RCC 7860 (cell line): ENCODE measurements at regions not wholly inside any gene's neighbourhood (a gene's known extent, or its start where the extent isn't known, plus 50 kb on each side); places are given as distances from the start of the nearest gene placed in this dataset.
"Not testable (repeated sequence)": the region's sequence is repeated elsewhere in the genome, so short reads cannot be mapped to it uniquely, and the experiment has no call there.

Source experiments
- DNase-seq: peaks from one replicate; pipeline ENCODE4 v3.0.0-alpha.2; 2015; ENCODE audit warnings: low spot score
- FAIRE-seq: peaks from 2 replicates; lab custom pipeline; 2012; peaks lifted over from hg19 to GRCh38; lab: Jason Lieb, UNC

- FAIRE-seq, result no peak
Observed at GRCh38 chr12:90237841-90238240, 529.2 kb upstream of the ATP2B1 start.

GRCh38 chr12:90235642-90236041 is 527.0 kb upstream of the ATP2B1 start:
- DNase-seq, result no peak
- no peak for FAIRE-seq

More at GRCh38 chr12:90237841-90238240, 529.2 kb upstream of the ATP2B1 start:
- DNase-seq, result no peak

- FAIRE-seq (no peak), DNase-seq (no peak)
Observed at GRCh38 chr12:90234472-90234871, 525.8 kb upstream of the ATP2B1 start.

GRCh38 chr12:90233168-90234100 is 524.8 kb upstream of the ATP2B1 start:
- no peak for FAIRE-seq
- no peak for DNase-seq

GRCh38 chr12:90229407-90230170 is 521.0 kb upstream of the ATP2B1 start:
- DNase-seq (no peak), FAIRE-seq (no peak)

GRCh38 chr12:90226211-90226610 is 517.6 kb upstream of the ATP2B1 start:
- DNase-seq, result no peak
- FAIRE-seq, result no peak

- FAIRE-seq (peak; percentile 83), DNase-seq (peak; percentile 80)
Observed at GRCh38 chr12:90216815-90217214, 508.2 kb upstream of the ATP2B1 start.

GRCh38 chr12:90216020-90216552 is 507.4 kb upstream of the ATP2B1 start:
- FAIRE-seq, result no peak
- DNase-seq, result no peak

- peak; percentile 93 for DNase-seq
- peak; percentile 90 for FAIRE-seq
Observed at GRCh38 chr12:90211017-90211416, 502.4 kb upstream of the ATP2B1 start.

GRCh38 chr12:90209029-90209428 is 500.4 kb upstream of the ATP2B1 start:
- DNase-seq, result no peak
- no peak for FAIRE-seq

- FAIRE-seq, DNase-seq: not testable (repeated sequence)
Observed at GRCh38 chr12:90208379-90208778, 499.7 kb upstream of the ATP2B1 start.

- FAIRE-seq (peak; percentile 72), DNase-seq (peak; percentile 89)
Observed at GRCh38 chr12:90207799-90208198, 499.2 kb upstream of the ATP2B1 start.

GRCh38 chr12:90205165-90205564 is 496.5 kb upstream of the ATP2B1 start:
- DNase-seq (no peak), FAIRE-seq (peak; percentile 30)

GRCh38 chr12:90203556-90203955 is 494.9 kb upstream of the ATP2B1 start:
- DNase-seq (no peak), FAIRE-seq (no peak)

- DNase-seq (no peak), FAIRE-seq (no peak)
Observed at GRCh38 chr12:90199006-90199405, 490.4 kb upstream of the ATP2B1 start.

GRCh38 chr12:90193500-90193899 is 484.9 kb upstream of the ATP2B1 start:
- no peak for FAIRE-seq
- DNase-seq, result no peak

- DNase-seq, result no peak
- FAIRE-seq, result no peak
Observed at GRCh38 chr12:90188857-90189256, 480.2 kb upstream of the ATP2B1 start.

- no peak for FAIRE-seq
Observed at GRCh38 chr12:90183201-90183600, 474.6 kb upstream of the ATP2B1 start.

GRCh38 chr12:90181216-90181615 is 472.6 kb upstream of the ATP2B1 start:
- DNase-seq, result no peak
- no peak for FAIRE-seq

More at GRCh38 chr12:90183201-90183600, 474.6 kb upstream of the ATP2B1 start:
- DNase-seq, result no peak

GRCh38 chr12:90174956-90175355 is 466.3 kb upstream of the ATP2B1 start:
- DNase-seq (no peak), FAIRE-seq (no peak)

GRCh38 chr12:90174198-90174510 is 465.5 kb upstream of the ATP2B1 start:
- no peak for DNase-seq
- FAIRE-seq, result peak; percentile 36
